ENCODE measurements at regions not wholly inside any gene's neighbourhood (a gene's known extent, or its start where the extent isn't known, plus 50 kb on each side); places are given as distances from the start of the nearest gene placed in this dataset.

GRCh38 chr3:55178336-55178735 is 250.5 kb upstream of the LRTM1 start:
- DNase-seq (ENCODE audit: low read depth) = no peak

GRCh38 chr3:55177749-55178148 is 249.9 kb upstream of the LRTM1 start:
- DNase-seq (ENCODE audit: low read depth) = no peak

- DNase-seq (ENCODE audit: low read depth) = no peak
These were observed 247.6 kb upstream of the LRTM1 start for GRCh38 chr3:55175423-55175822.

- DNase-seq (ENCODE audit: low read depth) = no peak
These were observed 246.9 kb upstream of the LRTM1 start for GRCh38 chr3:55174747-55175146.

GRCh38 chr3:55173504-55173903 is 245.6 kb upstream of the LRTM1 start:
- no peak for DNase-seq (ENCODE audit: low read depth)

- DNase-seq (ENCODE audit: low read depth) = no peak
These were observed 245.1 kb upstream of the LRTM1 start for GRCh38 chr3:55172913-55173312.

GRCh38 chr3:55170444-55170843 is 242.6 kb upstream of the LRTM1 start:
- no peak for DNase-seq (ENCODE audit: low read depth)

GRCh38 chr3:55169608-55170072 is 241.8 kb upstream of the LRTM1 start:
- peak; percentile 99 for DNase-seq (ENCODE audit: low read depth)

GRCh38 chr3:55169161-55169560 is 241.3 kb upstream of the LRTM1 start:
- DNase-seq (ENCODE audit: low read depth) = no peak

- no peak for DNase-seq (ENCODE audit: low read depth)
These were observed 239.9 kb upstream of the LRTM1 start for GRCh38 chr3:55167586-55168317.

- DNase-seq (ENCODE audit: low read depth) = no peak
These were observed 239.0 kb upstream of the LRTM1 start for GRCh38 chr3:55166576-55167555.

- DNase-seq (ENCODE audit: low read depth) = no peak
These were observed 238.0 kb upstream of the LRTM1 start for GRCh38 chr3:55165704-55166405.

GRCh38 chr3:55165278-55165677 is 237.4 kb upstream of the LRTM1 start:
- DNase-seq (ENCODE audit: low read depth) = no peak

GRCh38 chr3:55164876-55165275 is 237.0 kb upstream of the LRTM1 start:
- no peak for DNase-seq (ENCODE audit: low read depth)

GRCh38 chr3:55164191-55164590 is 236.3 kb upstream of the LRTM1 start:
- DNase-seq (ENCODE audit: low read depth) = no peak

GRCh38 chr3:55163421-55163820 is 235.6 kb upstream of the LRTM1 start:
- DNase-seq (ENCODE audit: low read depth) = no peak

GRCh38 chr3:55162031-55162795 is 234.4 kb upstream of the LRTM1 start:
- no peak for DNase-seq (ENCODE audit: low read depth)

GRCh38 chr3:55161231-55161630 is 233.4 kb upstream of the LRTM1 start:
- no peak for DNase-seq (ENCODE audit: low read depth)

- DNase-seq (ENCODE audit: low read depth) = peak; percentile 99
These were observed 232.6 kb upstream of the LRTM1 start for GRCh38 chr3:55160241-55160983.

- DNase-seq (ENCODE audit: low read depth) = no peak
These were observed 231.9 kb upstream of the LRTM1 start for GRCh38 chr3:55159711-55160110.

GRCh38 chr3:55159016-55159415 is 231.2 kb upstream of the LRTM1 start:
- DNase-seq (ENCODE audit: low read depth) = no peak

Measured in HS-5 (cell line).